ENCODE measurements at regions not wholly inside any gene's neighbourhood (a gene's known extent, or its start where the extent isn't known, plus 50 kb on each side); places are given as distances from the start of the nearest gene placed in this dataset.

DNA sequence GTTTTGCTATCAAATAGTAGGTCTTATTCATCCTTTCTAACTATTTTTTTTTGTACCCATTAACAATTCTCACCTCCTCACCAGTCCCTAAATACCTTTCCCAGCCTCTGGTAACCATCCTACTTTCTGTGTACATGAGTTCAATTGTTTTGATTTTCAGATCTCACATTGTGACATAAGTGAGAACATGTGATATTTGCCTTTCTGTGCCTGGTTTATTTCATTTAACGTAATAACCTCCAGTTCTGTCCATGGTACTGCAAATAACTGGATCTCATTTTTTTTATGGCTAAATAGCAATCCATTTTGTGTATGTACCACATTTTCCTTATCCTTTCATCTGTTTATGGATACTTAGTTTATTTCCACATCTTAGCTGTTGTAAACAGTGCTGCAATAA is 181.9 kb upstream of the KIF2B start:
- DNase-seq (ENCODE audit: low read depth) = no peak
- TF ChIP-seq, protein P1, sequence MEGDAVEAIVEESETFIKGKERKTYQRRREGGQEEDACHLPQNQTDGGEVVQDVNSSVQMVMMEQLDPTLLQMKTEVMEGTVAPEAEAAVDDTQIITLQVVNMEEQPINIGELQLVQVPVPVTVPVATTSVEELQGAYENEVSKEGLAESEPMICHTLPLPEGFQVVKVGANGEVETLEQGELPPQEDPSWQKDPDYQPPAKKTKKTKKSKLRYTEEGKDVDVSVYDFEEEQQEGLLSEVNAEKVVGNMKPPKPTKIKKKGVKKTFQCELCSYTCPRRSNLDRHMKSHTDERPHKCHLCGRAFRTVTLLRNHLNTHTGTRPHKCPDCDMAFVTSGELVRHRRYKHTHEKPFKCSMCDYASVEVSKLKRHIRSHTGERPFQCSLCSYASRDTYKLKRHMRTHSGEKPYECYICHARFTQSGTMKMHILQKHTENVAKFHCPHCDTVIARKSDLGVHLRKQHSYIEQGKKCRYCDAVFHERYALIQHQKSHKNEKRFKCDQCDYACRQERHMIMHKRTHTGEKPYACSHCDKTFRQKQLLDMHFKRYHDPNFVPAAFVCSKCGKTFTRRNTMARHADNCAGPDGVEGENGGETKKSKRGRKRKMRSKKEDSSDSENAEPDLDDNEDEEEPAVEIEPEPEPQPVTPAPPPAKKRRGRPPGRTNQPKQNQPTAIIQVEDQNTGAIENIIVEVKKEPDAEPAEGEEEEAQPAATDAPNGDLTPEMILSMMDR (IDR thresholded peaks at IDR 0.05; ENCODE audit: insufficient read depth, low read depth, low read length, missing control alignments) = no peak
- no peak overlapping the region for H3K4me3 ChIP-seq (ENCODE audit: low read length)

DNA sequence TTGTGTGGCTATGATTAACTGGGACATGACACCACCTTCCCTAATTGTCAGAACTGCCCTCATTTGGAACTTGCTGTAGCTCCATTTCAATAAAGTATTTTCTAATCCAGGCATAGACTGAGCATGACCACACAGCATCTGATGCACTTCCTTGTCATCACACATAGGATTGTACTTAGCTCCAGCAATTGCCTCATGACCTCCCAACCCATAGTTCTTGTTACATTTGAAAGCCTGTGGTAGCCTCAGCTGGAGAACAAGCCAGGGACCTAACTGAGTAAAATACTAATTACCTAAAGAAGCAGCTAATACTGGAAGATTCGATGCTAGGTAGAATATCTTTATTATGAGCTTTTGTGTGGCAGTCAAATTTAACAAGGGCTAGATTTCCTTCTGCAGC is 187.3 kb upstream of the KIF2B start:
- TF ChIP-seq, protein P1 (IDR thresholded peaks at IDR 0.05; ENCODE audit: insufficient read depth, low read depth, low read length, missing control alignments) = no peak
- DNase-seq (ENCODE audit: low read depth) = peak; percentile 1

DNA sequence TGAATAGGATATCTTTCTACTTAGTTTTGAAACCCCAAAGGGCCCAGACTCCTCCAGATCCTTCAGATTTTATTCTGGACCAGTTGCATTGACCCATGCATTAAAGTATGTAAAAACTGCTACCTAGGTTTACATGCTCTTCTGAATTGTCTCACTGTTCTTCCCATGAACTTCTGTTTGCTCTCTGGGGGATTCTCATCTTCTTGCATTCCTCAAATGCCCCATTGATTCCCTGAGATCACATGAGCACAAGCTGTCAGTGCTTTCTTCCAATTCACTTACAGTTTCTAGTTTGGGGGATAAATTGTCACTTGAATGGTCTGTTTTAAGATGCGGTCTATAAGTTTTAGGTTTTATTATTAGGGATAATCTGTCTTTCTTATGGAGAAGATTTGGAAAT is 188.9 kb upstream of the KIF2B start:
- H3K4me3 ChIP-seq (ENCODE audit: low read length) = no peak overlapping the region
- DNase-seq (ENCODE audit: low read depth) = no peak
- TF ChIP-seq, protein P1 (IDR thresholded peaks at IDR 0.05; ENCODE audit: insufficient read depth, low read depth, low read length, missing control alignments) = no peak

More for the DNA sequence above, 187.3 kb upstream of the KIF2B start:
- H3K4me3 ChIP-seq (ENCODE audit: low read length) = no peak overlapping the region

DNA sequence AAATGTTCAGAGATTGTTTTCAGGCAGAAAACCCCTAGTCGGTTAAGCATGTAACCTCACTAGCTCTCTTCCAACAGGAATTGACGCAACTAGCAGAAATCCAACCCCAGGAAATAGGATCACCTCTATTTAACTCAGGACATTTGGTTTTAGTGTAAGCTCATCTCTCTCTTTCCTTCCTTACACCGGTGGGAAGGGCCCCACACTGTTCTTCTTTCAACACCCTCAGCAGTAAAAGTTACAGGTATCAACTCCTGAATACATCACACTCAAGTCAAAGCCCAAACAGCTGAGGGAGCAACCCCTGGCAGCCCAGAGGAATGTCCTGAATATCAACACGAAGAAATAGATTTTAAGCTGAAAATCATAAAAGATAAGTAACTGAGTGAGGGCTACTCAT is 191.2 kb upstream of the KIF2B start:
- H3K4me3 ChIP-seq (ENCODE audit: low read length) = no peak overlapping the region
- no peak for DNase-seq (ENCODE audit: low read depth)
- TF ChIP-seq, protein P1 (IDR thresholded peaks at IDR 0.05; ENCODE audit: insufficient read depth, low read depth, low read length, missing control alignments) = no peak

DNA sequence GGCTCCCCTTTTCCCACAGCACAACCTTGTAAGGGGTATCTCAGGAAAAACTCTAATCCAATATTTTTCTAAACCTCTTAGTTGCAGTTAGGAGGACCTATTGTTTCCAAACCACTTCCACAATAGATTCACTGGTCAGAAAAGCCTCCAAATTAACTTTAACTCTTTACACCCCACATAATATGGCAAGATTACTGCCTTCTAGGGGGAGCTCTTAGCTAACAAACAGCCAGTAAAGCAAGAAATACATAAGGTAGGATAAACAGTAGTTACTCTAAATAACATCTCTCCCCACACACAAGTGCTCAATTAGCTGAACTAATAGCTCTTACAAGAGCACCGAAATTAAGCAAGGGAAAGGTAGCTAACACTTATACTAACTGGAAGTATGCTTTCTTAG is 192.1 kb upstream of the KIF2B start:
- no peak overlapping the region for H3K4me3 ChIP-seq (ENCODE audit: low read length)
- TF ChIP-seq, protein P1 (IDR thresholded peaks at IDR 0.05; ENCODE audit: insufficient read depth, low read depth, low read length, missing control alignments) = no peak
- DNase-seq (ENCODE audit: low read depth) = no peak

DNA sequence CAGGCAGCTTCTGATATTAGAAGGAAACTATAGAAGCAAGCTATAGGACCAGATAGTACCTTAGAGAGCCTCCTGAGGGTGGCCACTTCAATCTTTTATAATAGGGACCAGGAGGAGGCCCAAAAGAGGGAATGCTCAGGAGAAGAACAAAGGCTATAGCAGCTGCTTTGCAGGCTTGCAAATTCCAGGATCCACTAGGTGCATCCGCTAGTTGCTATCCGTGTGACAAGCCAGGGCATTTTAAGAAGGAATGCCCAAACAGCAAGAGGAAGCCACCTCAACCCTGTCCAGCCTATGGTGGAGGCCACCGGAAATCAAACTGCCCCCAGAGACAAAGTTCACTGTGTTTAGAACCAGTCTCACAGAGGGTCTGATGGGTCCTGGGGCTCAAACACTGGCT is 192.6 kb upstream of the KIF2B start:
- H3K4me3 ChIP-seq (ENCODE audit: low read length) = no peak overlapping the region
- TF ChIP-seq, protein P1 (IDR thresholded peaks at IDR 0.05; ENCODE audit: insufficient read depth, low read depth, low read length, missing control alignments) = no peak
- no peak for DNase-seq (ENCODE audit: low read depth)

DNA sequence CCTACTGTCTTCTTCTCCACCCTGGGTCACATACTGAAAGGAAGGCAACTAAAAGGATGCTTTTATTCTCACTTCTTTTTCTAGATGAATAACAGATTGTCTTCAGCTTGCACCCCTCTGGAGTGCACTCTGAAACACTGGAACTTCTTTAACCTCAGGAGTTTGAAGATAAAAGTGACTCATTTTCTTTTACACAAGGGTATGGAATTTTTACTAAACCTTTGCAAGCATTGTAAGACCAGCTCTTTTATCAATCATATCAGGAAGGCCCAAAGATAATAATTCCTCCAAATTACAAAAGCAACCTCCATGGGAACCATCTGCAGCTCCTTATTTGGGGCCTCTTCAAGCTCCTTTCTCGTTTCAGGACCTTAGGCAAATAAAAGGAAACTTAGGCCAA is 193.5 kb upstream of the KIF2B start:
- no peak for DNase-seq (ENCODE audit: low read depth)
- TF ChIP-seq, protein P1 (IDR thresholded peaks at IDR 0.05; ENCODE audit: insufficient read depth, low read depth, low read length, missing control alignments) = no peak
- H3K4me3 ChIP-seq (ENCODE audit: low read length) = no peak overlapping the region

All from epithelial cell of esophagus (primary cell).